ENCODE measurements at regions not wholly inside any gene's neighbourhood (a gene's known extent, or its start where the extent isn't known, plus 50 kb on each side); places are given as distances from the start of the nearest gene placed in this dataset.

DNA sequence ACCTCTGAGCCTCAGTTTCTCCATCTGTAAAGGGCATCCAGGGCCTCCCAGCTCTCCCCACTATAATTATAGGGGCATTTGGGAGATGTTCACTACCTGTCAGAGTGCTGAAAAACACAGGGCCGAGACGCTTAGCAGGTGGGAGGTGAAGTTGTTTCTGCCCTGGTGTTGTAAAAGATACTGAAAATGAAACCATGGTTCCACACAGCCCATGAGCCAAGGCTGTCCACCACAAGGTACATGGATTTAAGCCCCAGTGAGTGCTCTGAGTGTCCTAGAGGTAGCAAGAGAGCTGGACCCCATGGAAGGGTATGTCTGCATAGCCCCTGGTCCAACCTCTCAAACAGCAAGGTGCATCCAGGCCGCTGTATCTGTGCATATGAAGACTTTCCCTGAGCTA is 137.5 kb downstream of the C5orf15 start:
- POLR2A ChIA-PET: interaction anchor here (0.6 kb wide), 1 partner anchor 1041 kb away, joined by 3 read pairs; no protein-coding TSS in a partner anchor
- Histone ChIP-seq H3K4me3 (ENCODE audit: low read length) (no peak overlapping the region), H3K9me3 (ENCODE audit: control insufficient read depth in 1 of 2, insufficient read depth in 1 of 2, low read length in 2 of 2) (no peaks in the 10 kb centered on the region), H3K27me3 (ENCODE audit: control insufficient read depth in 1 of 2, insufficient read depth in 2 of 2, low read length in 2 of 2) (no peaks in the 10 kb centered on the region), H3K36me3 (ENCODE audit: insufficient read depth, low read length) (no peaks in the 10 kb centered on the region), H3K4me1 (ENCODE audit: insufficient read depth, low read length) (peaks cover 5% of the 10 kb centered on the region), H3K27ac (ENCODE audit: low read depth in 1 of 2, low read length in 2 of 2) (no peak overlapping the region)
- CTCF ChIA-PET: no interaction called here
- no peak overlapping the region for H3K27ac Mint-ChIP-seq
- H3K4me3 Mint-ChIP-seq: no peak overlapping the region
- H3K27me3 Mint-ChIP-seq: peaks cover 7% of the 10 kb centered on the region
- H3K4me1 Mint-ChIP-seq (ENCODE audit: low read depth): peaks cover 8% of the 10 kb centered on the region
- ATAC-seq (ENCODE audit: poor library complexity) (no peak), DNase-seq (no peak)
- TF ChIP-seq, protein P1, sequence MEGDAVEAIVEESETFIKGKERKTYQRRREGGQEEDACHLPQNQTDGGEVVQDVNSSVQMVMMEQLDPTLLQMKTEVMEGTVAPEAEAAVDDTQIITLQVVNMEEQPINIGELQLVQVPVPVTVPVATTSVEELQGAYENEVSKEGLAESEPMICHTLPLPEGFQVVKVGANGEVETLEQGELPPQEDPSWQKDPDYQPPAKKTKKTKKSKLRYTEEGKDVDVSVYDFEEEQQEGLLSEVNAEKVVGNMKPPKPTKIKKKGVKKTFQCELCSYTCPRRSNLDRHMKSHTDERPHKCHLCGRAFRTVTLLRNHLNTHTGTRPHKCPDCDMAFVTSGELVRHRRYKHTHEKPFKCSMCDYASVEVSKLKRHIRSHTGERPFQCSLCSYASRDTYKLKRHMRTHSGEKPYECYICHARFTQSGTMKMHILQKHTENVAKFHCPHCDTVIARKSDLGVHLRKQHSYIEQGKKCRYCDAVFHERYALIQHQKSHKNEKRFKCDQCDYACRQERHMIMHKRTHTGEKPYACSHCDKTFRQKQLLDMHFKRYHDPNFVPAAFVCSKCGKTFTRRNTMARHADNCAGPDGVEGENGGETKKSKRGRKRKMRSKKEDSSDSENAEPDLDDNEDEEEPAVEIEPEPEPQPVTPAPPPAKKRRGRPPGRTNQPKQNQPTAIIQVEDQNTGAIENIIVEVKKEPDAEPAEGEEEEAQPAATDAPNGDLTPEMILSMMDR (IDR thresholded peaks at IDR 0.05): no peak
- peaks cover 4% of the 10 kb centered on the region for H3K9me3 Mint-ChIP-seq
- no peaks in the 10 kb centered on the region for H3K36me3 Mint-ChIP-seq (ENCODE audit: low read depth)
- intact Hi-C loops (cut with DNase I, micrococcal nuclease): no loop called here

DNA sequence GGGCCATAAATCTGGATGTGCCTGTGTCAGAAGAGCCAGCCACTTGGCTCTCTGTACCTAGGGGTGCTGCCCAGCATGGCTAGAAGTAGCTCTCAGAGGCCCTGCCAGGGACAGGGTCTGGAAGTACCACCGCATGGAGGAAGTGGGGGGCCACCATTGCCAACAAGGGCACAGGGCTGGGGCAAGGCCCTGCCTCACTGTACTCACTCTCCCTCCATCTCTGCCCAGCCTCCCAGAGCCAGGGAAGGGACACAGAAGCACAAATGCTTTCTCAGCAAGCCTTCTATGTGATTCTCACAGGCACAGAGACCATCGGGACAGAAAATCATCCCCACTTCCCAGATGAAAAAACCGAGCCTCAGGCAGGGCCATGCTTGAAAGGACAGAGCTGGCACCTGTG is 138.1 kb downstream of the C5orf15 start:
- intact Hi-C loops (cut with DNase I, micrococcal nuclease): no loop called here
- ATAC-seq (ENCODE audit: poor library complexity) (no peak), DNase-seq (no peak)
- no peak overlapping the region for H3K27ac ChIP-seq (ENCODE audit: low read depth in 1 of 2, low read length in 2 of 2)
- Mint-ChIP-seq H3K27ac (no peak overlapping the region), H3K4me3 (no peak overlapping the region), H3K36me3 (ENCODE audit: low read depth) (no peaks in the 10 kb centered on the region), H3K9me3 (peaks cover 4% of the 10 kb centered on the region), H3K4me1 (ENCODE audit: low read depth) (peaks cover 14% of the 10 kb centered on the region), H3K27me3 (peaks cover 7% of the 10 kb centered on the region)
- no peaks in the 10 kb centered on the region for H3K9me3 ChIP-seq (ENCODE audit: control insufficient read depth in 1 of 2, insufficient read depth in 1 of 2, low read length in 2 of 2)
- no peaks in the 10 kb centered on the region for H3K27me3 ChIP-seq (ENCODE audit: control insufficient read depth in 1 of 2, insufficient read depth in 2 of 2, low read length in 2 of 2)
- H3K36me3 ChIP-seq (ENCODE audit: insufficient read depth, low read length): no peaks in the 10 kb centered on the region
- ChIA-PET CTCF (no interaction called here), POLR2A (interaction anchor here (0.6 kb wide), 1 partner anchor 1041 kb away, joined by 3 read pairs; no protein-coding TSS in a partner anchor)
- peaks cover 12% of the 10 kb centered on the region for H3K4me1 ChIP-seq (ENCODE audit: insufficient read depth, low read length)
- TF ChIP-seq, protein P1 (IDR thresholded peaks at IDR 0.05): no peak
- H3K4me3 ChIP-seq (ENCODE audit: low read length): no peak overlapping the region

DNA sequence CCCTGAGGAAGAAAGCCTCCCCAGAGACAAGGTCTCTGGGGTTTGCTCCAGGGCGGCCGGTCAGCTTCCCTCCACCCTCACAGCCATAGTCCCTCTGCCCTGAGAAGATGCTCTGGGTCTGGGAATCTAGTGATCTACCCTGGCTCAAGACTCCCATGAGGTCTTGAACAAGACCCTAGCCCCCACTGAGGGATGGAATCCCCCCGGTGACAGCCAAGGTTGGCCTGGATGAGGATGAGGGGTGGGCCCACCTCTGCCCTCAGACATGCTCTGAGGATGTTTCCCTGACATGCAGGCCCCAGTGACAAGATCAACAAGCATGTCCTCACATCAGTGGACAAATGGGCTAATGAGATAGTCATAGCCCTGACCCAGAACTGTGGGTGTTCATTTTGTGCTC is 138.6 kb downstream of the C5orf15 start:
- CTCF ChIA-PET: no interaction called here
- no peak for ATAC-seq (ENCODE audit: poor library complexity)
- no peak overlapping the region for H3K4me3 Mint-ChIP-seq

More for the DNA sequence above, 138.6 kb downstream of the C5orf15 start:
- H3K9me3 Mint-ChIP-seq: peaks cover 4% of the 10 kb centered on the region
- POLR2A ChIA-PET: no interaction called here
- DNase-seq: no peak
- intact Hi-C loops (cut with DNase I, micrococcal nuclease): no loop called here
- H3K27me3 Mint-ChIP-seq: peaks cover 7% of the 10 kb centered on the region
- Histone ChIP-seq H3K27me3 (ENCODE audit: control insufficient read depth in 1 of 2, insufficient read depth in 2 of 2, low read length in 2 of 2) (no peaks in the 10 kb centered on the region), H3K4me3 (ENCODE audit: low read length) (no peak overlapping the region), H3K36me3 (ENCODE audit: insufficient read depth, low read length) (no peaks in the 10 kb centered on the region), H3K4me1 (ENCODE audit: insufficient read depth, low read length) (peaks cover 17% of the 10 kb centered on the region), H3K9me3 (ENCODE audit: control insufficient read depth in 1 of 2, insufficient read depth in 1 of 2, low read length in 2 of 2) (no peaks in the 10 kb centered on the region), H3K27ac (ENCODE audit: low read depth in 1 of 2, low read length in 2 of 2) (no peak overlapping the region)
- TF ChIP-seq, protein P1 (IDR thresholded peaks at IDR 0.05): no peak
- H3K36me3 Mint-ChIP-seq (ENCODE audit: low read depth): no peaks in the 10 kb centered on the region
- H3K27ac Mint-ChIP-seq: no peak overlapping the region
- peaks cover 19% of the 10 kb centered on the region for H3K4me1 Mint-ChIP-seq (ENCODE audit: low read depth)
